A549 (cell line): ENCODE measurements at regions not wholly inside any gene's neighbourhood (a gene's known extent, or its start where the extent isn't known, plus 50 kb on each side); places are given as distances from the start of the nearest gene placed in this dataset.

Source experiments
- ATAC-seq, 2 experiments: fragments of 200-7000 bp in 1 of 2; fragments of >200 bp in 1 of 2; cut with Nextera tagmentation in 1 of 2; cut with Tn5 transposase in 1 of 2; 3 replicates each; pipeline versions ENCODE4 v1.8.0 to v1.9.1; 2018 to 2020; ENCODE audit warnings: mild to moderate bottlenecking in 1 of 2, moderate library complexity in 1 of 2
- CTCF ChIA-PET: fragments of 300-600 bp; sonication (Branson Sonifier 250); formaldehyde crosslinking; extraction: SDS; loops from one replicate; lab custom pipeline; 2021; ENCODE audit warnings: antibody characterized with exemption, inconsistent platforms; lab: Yijun Ruan, JAX
- POLR2A ChIA-PET: fragments of 350-600 bp; formaldehyde crosslinking; extraction: SDS; loops from one replicate; lab custom pipeline; 2021; ENCODE audit warnings: antibody characterized with exemption, inconsistent platforms; lab: Yijun Ruan, JAX
- DNase-seq, 2 experiments: peaks; one replicate each; pipeline versions ENCODE4 v3.0.0 to v3.0.0-alpha.2; 2011 to 2016; ENCODE audit warnings: low read depth in 1 of 2, low spot score in 1 of 2
- FAIRE-seq: peaks from 2 replicates; lab custom pipeline; 2011; peaks lifted over from hg19 to GRCh38; lab: Jason Lieb, UNC
- H3K27ac ChIP-seq, 2 experiments: fragments of >200 bp; sonication (Bioruptor Twin); formaldehyde crosslinking; 3 replicates each; pipeline ENCODE4 v1.5.1; 2016 to 2017
- H3K4me1 ChIP-seq: fragments of >200 bp; sonication (Bioruptor Twin); formaldehyde crosslinking; 3 replicates; pipeline ENCODE4 v1.6.1; 2016
- H3K4me2 ChIP-seq: fragments of >200 bp; sonication (Bioruptor Twin); formaldehyde crosslinking; 3 replicates; pipeline ENCODE4 v1.6.1; 2016
- H3K4me3 ChIP-seq: fragments of >200 bp; sonication (Bioruptor Twin); formaldehyde crosslinking; 3 replicates; pipeline ENCODE4 v1.5.1; 2016
- H3K9me3 ChIP-seq: fragments of >200 bp; sonication (Bioruptor Twin); formaldehyde crosslinking; 3 replicates; pipeline ENCODE4 v1.6.1; 2016
- ATOH8 ChIP-seq: fragments of 250-450 bp; sonication (Bioruptor Pico); IDR thresholded peaks from 2 replicates; pipeline ENCODE4 v1.5.0; 2020; ENCODE audit warnings: low read depth, mild to moderate bottlenecking, moderate library complexity
- CBX8 ChIP-seq: fragments of 200-600 bp; sonication (generic); IDR thresholded peaks from 2 replicates; pipeline ENCODE4 v1.6.1; 2016
- CEBPB ChIP-seq, 2 experiments: fragments of >200 bp in 1 of 2; sonication (Bioruptor Twin) in 1 of 2; formaldehyde crosslinking in 1 of 2; IDR thresholded peaks; 2 replicates each; pipeline ENCODE4 v1.6.1; 2012 to 2016
- CHD4 ChIP-seq: fragments of 200-600 bp; sonication (generic); IDR thresholded peaks from 2 replicates; pipeline ENCODE4 v1.6.1; 2016; ENCODE audit warnings: antibody characterized with exemption, mild to moderate bottlenecking, borderline replicate concordance
- ELK1 ChIP-seq: fragments of 150-350 bp; IDR thresholded peaks from 2 replicates; pipeline ENCODE4 v1.6.1; 2014; ENCODE audit warnings: low read depth, mild to moderate bottlenecking, low read length
- EP300 ChIP-seq, 2 experiments: fragments of >200 bp; sonication (Bioruptor Twin); formaldehyde crosslinking; IDR thresholded peaks; 2 replicates in 1 of 2; 3 replicates in 1 of 2; pipeline ENCODE4 v1.6.1; 2016 to 2017
- FOSL2 ChIP-seq, 2 experiments: fragments of 450-650 bp in 1 of 2; fragments of >200 bp in 1 of 2; sonication (Bioruptor Twin) in 1 of 2; formaldehyde crosslinking; IDR thresholded peaks; 2 replicates each; pipeline versions ENCODE4 v1.5.0 to v1.6.1; 2016 to 2020; ENCODE audit warnings: mild to moderate bottlenecking in 1 of 2, moderate library complexity in 1 of 2
- FOXS1 ChIP-seq: fragments of 250-450 bp; sonication (Bioruptor Pico); IDR thresholded peaks from 2 replicates; pipeline ENCODE4 v1.5.0; 2020; ENCODE audit warnings: mild to moderate bottlenecking, moderate library complexity
- GATA3 ChIP-seq: IDR thresholded peaks from 2 replicates; pipeline ENCODE4 v1.6.1; 2012; ENCODE audit warnings: borderline replicate concordance
- HOXA7 ChIP-seq: fragments of 250-450 bp; sonication (Bioruptor Pico); IDR thresholded peaks from 2 replicates; pipeline ENCODE4 v1.5.0; 2020; ENCODE audit warnings: mild to moderate bottlenecking, moderate library complexity
- HOXB5 ChIP-seq: fragments of 250-450 bp; sonication (Bioruptor Pico); IDR thresholded peaks from 2 replicates; pipeline ENCODE4 v1.5.0; 2020; ENCODE audit warnings: mild to moderate bottlenecking, moderate library complexity
- MAX ChIP-seq: IDR thresholded peaks from 2 replicates; pipeline ENCODE4 v1.6.1; 2012
- MAZ ChIP-seq: fragments of 150-350 bp; IDR thresholded peaks from 2 replicates; pipeline ENCODE4 v1.6.1; 2014; ENCODE audit warnings: antibody characterized with exemption, low read depth, low read length, borderline replicate concordance
- MYC ChIP-seq: IDR thresholded peaks from 2 replicates; pipeline ENCODE4 v1.6.1; 2012; ENCODE audit warnings: mild to moderate bottlenecking, inconsistent platforms, low read length, improper control_type of control experiment, borderline replicate concordance
- NFE2L2 ChIP-seq: fragments of 150-350 bp; conservative IDR thresholded peaks from 2 replicates; pipeline ENCODE4 v1.6.1; 2014; ENCODE audit warnings: low read length
- RAD21 ChIP-seq, 2 experiments: fragments of >200 bp in 1 of 2; sonication (Bioruptor Twin) in 1 of 2; formaldehyde crosslinking in 1 of 2; IDR thresholded peaks in 1 of 2; conservative IDR thresholded peaks in 1 of 2; 2 replicates in 1 of 2; 3 replicates in 1 of 2; pipeline ENCODE4 v1.6.1; 2012 to 2018; ENCODE audit warnings: inconsistent platforms in 1 of 2
- RARB ChIP-seq: fragments of 250-450 bp; sonication (Bioruptor Pico); IDR thresholded peaks from 2 replicates; pipeline ENCODE4 v1.8.0; 2021; ENCODE audit warnings: mild to moderate bottlenecking, moderate library complexity
- REST ChIP-seq: fragments of 200-600 bp; sonication (generic); IDR thresholded peaks from 2 replicates; pipeline ENCODE4 v1.6.1; 2016; ENCODE audit warnings: antibody characterized with exemption, mild to moderate bottlenecking, moderate library complexity
- RNF2 ChIP-seq: fragments of 200-600 bp; sonication (generic); IDR thresholded peaks from 2 replicates; pipeline ENCODE4 v1.6.1; 2016; ENCODE audit warnings: low read depth, mild to moderate bottlenecking, antibody characterized with exemption, moderate library complexity, borderline replicate concordance
- SMC3 ChIP-seq: fragments of >200 bp; sonication (Bioruptor Twin); formaldehyde crosslinking; IDR thresholded peaks from 3 replicates; pipeline ENCODE4 v1.6.1; 2018; ENCODE audit warnings: inconsistent platforms
- TFCP2L1 ChIP-seq: fragments of 250-450 bp; sonication (Bioruptor Pico); IDR thresholded peaks from 2 replicates; pipeline ENCODE4 v1.5.0; 2021; ENCODE audit warnings: mild to moderate bottlenecking
- USF2 ChIP-seq: fragments of 450-650 bp; IDR thresholded peaks from 2 replicates; pipeline ENCODE4 v1.6.1; 2014; ENCODE audit warnings: antibody characterized with exemption
- ZFP36 ChIP-seq: fragments of 450-650 bp; IDR thresholded peaks from 2 replicates; pipeline ENCODE4 v1.6.1; 2014; ENCODE audit warnings: borderline replicate concordance; ENCODE audit not compliant: partially characterized antibody
- ZNF302 ChIP-seq: fragments of 250-450 bp; sonication (Bioruptor Pico); IDR thresholded peaks from 2 replicates; pipeline ENCODE4 v1.9.0; 2021; ENCODE audit warnings: inconsistent platforms, mild to moderate bottlenecking, moderate library complexity
- WGBS: methylation state at CpG from one replicate; pipeline ENCODE4 v1.1.6; 2017; ENCODE audit errors: missing lambda C conversion rate; 5-methylcytosine and 5-hydroxymethylcytosine counted together

- no peak for ATAC-seq
- POLR2A ChIA-PET: no interaction called here
- no peak for FAIRE-seq
Observed at GRCh38 chr5:5981562-5981961, 396.8 kb downstream of the MED10 start.

GRCh38 chr5:5980538-5980895, 397.8 kb downstream of the MED10 start:
- Histone ChIP-seq H3K9me3 (no peaks in the 10 kb centered on the region), H3K27ac (no peak overlapping the region), H3K4me3 (no peak overlapping the region), H3K4me2 (no peak overlapping the region), H3K4me1 (no peaks in the 10 kb centered on the region)
- DNase-seq (no peak), FAIRE-seq (no peak)
- CTCF ChIA-PET: no interaction called here
- WGBS: 34% methylated on average over 4 of the region's 4 CpGs
- POLR2A ChIA-PET: no interaction called here
- TF ChIP-seq SMC3 (no peak), ELK1 (no peak)
- TF ChIP-seq, all 56 proteins: peak for 0
- ATAC-seq: no peak

More at GRCh38 chr5:5981562-5981961, 396.8 kb downstream of the MED10 start:
- Histone ChIP-seq H3K4me2 (no peak overlapping the region), H3K9me3 (no peaks in the 10 kb centered on the region), H3K4me3 (no peak overlapping the region), H3K27ac (no peak overlapping the region), H3K4me1 (no peaks in the 10 kb centered on the region)
- CTCF ChIA-PET: no interaction called here
- 24% methylated on average over 2 of the region's 2 CpGs for whole genome bisulfite sequencing
- TF ChIP-seq CBX8: no peak
- TF ChIP-seq ZFP36: no peak
- no peak for TF ChIP-seq CHD4
- no peak for TF ChIP-seq HOXA7 (CRISPR knock-in tag)
- no peak for TF ChIP-seq USF2
- no peak for TF ChIP-seq RAD21 (conservative IDR thresholded peaks at IDR 0.05 in 1 of 2, IDR thresholded peaks at IDR 0.05 in 1 of 2)
- no peak for TF ChIP-seq FOXS1
- no peak for TF ChIP-seq MAX
- DNase-seq: no peak

GRCh38 chr5:5979761-5980537, 398.4 kb downstream of the MED10 start:
- TF ChIP-seq USF2 (no peak), TFCP2L1 (CRISPR knock-in tag) (no peak), RARB (CRISPR knock-in tag) (no peak), ZNF302 (CRISPR knock-in tag) (no peak), NFE2L2 (no peak), HOXB5 (CRISPR knock-in tag) (no peak), MYC (no peak), GATA3 (no peak), CBX8 (no peak), FOSL2 (IDR thresholded peaks at IDR 0.05) (no peak), FOSL2 (CRISPR knock-in tag; IDR thresholded peaks at IDR 0.05) (no peak), REST (no peak), MAZ (no peak), EP300 (IDR thresholded peaks at IDR 0.05) (no peak), ATOH8 (no peak), MAX (no peak), RNF2 (no peak), CEBPB (IDR thresholded peaks at IDR 0.05) (no peak), FOXS1 (no peak)
- H3K9me3 ChIP-seq: no peaks in the 10 kb centered on the region
- no peaks in the 10 kb centered on the region for H3K4me1 ChIP-seq
- DNase-seq (no peak), ATAC-seq (no peak), FAIRE-seq (no peak)
- ChIA-PET POLR2A (no interaction called here), CTCF (interaction anchor here (0.9 kb wide), 1 partner anchor 10 kb away, joined by 4 read pairs; no protein-coding TSS in a partner anchor)
- H3K27ac ChIP-seq: no peak overlapping the region
- H3K4me3 ChIP-seq: no peak overlapping the region
- 31% methylated on average over 6 of the region's 6 CpGs for WGBS
- H3K4me2 ChIP-seq: no peak overlapping the region
